SW480 (cell line): ENCODE measurements at regions not wholly inside any gene's neighbourhood (a gene's known extent, or its start where the extent isn't known, plus 50 kb on each side); places are given as distances from the start of the nearest gene placed in this dataset.
"Not testable (repeated sequence)": the region's sequence is repeated elsewhere in the genome, so short reads cannot be mapped to it uniquely, and the experiment has no call there.

Source experiments
- DNase-seq: peaks from one replicate; pipeline ENCODE4 v3.0.0-alpha.2; 2016; ENCODE audit warnings: low spot score

- DNase-seq = no peak
These were observed 356.0 kb downstream of the BCL11B start for GRCh38 chr14:98916036-98916435.

GRCh38 chr14:98916476-98916875, 355.5 kb downstream of the BCL11B start:
- DNase-seq = no peak

GRCh38 chr14:98919434-98919833, 352.6 kb downstream of the BCL11B start:
- no peak for DNase-seq

- DNase-seq = not testable (repeated sequence)
These were observed 350.7 kb downstream of the BCL11B start for GRCh38 chr14:98921306-98921705.

- no peak for DNase-seq
These were observed 348.4 kb downstream of the BCL11B start for GRCh38 chr14:98923596-98923995.

GRCh38 chr14:98924046-98924445, 348.0 kb downstream of the BCL11B start:
- DNase-seq = no peak

- DNase-seq = no peak
These were observed 346.5 kb downstream of the BCL11B start for GRCh38 chr14:98925354-98926040.

- no peak for DNase-seq
These were observed 345.9 kb downstream of the BCL11B start for GRCh38 chr14:98926146-98926545.

GRCh38 chr14:98926801-98927200, 345.2 kb downstream of the BCL11B start:
- no peak for DNase-seq

- no peak for DNase-seq
These were observed 344.0 kb downstream of the BCL11B start for GRCh38 chr14:98927986-98928385.

GRCh38 chr14:98928418-98928817, 343.6 kb downstream of the BCL11B start:
- no peak for DNase-seq

- no peak for DNase-seq
These were observed 340.9 kb downstream of the BCL11B start for GRCh38 chr14:98931126-98931525.

- DNase-seq = no peak
These were observed 340.1 kb downstream of the BCL11B start for GRCh38 chr14:98931911-98932310.

- DNase-seq = no peak
These were observed 339.3 kb downstream of the BCL11B start for GRCh38 chr14:98932431-98933325.

- DNase-seq = not testable (repeated sequence)
These were observed 337.4 kb downstream of the BCL11B start for GRCh38 chr14:98934569-98934968.

GRCh38 chr14:98935921-98936320, 336.1 kb downstream of the BCL11B start:
- DNase-seq = no peak

- no peak for DNase-seq
These were observed 335.0 kb downstream of the BCL11B start for GRCh38 chr14:98937021-98937420.

- DNase-seq = peak; percentile 36
These were observed 334.1 kb downstream of the BCL11B start for GRCh38 chr14:98937712-98938505.

GRCh38 chr14:98940693-98941437, 331.1 kb downstream of the BCL11B start:
- DNase-seq = no peak

- DNase-seq = no peak
These were observed 330.5 kb downstream of the BCL11B start for GRCh38 chr14:98941481-98941880.

- no peak for DNase-seq
These were observed 328.1 kb downstream of the BCL11B start for GRCh38 chr14:98943907-98944306.

- no peak for DNase-seq
These were observed 327.0 kb downstream of the BCL11B start for GRCh38 chr14:98944989-98945388.
